Embryonic facial prominence (tissue), 1 donor: ENCODE measurements at regions not wholly inside any gene's neighbourhood (a gene's known extent, or its start where the extent isn't known, plus 50 kb on each side); places are given as distances from the start of the nearest gene placed in this dataset.

Experiments used
- DNase-seq: peaks from one replicate; pipeline ENCODE4 v3.0.0-alpha.2; 2016; ENCODE audit errors: extremely low spot score

GRCh38 chr11:45518141-45518832 is 147.1 kb downstream of the CHST1 start:
- DNase-seq: no peak

DNA sequence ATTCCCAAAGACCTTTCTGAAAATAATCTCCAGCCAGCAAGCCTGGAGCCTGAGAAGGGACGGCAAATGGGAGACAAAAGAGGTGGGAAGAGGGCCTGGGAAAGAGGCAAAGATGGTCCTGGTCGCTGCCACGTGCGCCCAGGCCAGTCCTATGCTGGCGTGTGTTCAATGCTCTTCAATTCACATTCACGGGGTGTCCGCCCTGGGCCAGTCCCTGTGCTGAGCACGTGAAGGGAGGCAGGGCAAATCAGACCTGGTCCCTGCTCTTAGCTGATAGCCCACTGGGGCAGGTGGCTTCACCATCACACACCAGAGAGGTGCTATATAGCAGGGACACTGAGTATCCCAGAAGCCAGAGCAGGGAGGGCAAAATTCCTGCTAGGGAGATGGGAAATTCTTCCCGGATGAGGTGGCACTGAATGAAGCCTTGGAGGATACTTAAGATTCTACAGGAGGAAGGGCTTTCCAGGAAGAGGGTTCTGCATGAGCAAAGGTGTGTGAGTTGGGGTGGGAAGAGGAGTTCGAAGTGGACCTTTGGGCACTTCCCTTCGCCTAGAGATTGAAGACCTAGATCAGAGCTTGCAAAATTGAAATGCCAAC is 148.2 kb downstream of the CHST1 start:
- DNase-seq: no peak

DNA sequence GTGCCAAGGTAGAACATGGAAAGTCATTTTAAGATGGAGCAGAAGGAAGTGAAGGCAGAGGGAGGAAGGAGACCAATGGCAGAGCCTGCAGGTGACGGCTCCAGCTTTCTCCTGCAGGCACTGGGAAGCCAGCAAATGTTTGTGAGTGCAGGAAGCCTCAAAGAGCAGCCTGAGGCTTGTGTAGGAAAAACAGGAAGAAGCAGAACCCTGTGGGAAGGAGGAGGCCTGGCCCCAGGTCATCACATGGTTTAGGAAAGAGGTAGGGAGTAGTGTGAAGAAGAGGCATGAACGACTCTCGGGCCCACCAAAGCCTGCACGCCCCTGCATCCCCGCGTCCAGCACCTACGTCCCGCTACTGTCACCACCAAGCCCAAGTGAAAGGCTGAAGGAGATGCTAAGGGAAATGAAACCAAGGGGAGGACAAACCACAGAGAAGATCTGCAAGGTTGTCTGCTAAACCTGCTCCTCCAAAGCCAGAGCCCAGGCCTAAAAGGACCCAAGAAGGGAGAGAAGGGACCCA is 151.5 kb downstream of the CHST1 start:
- DNase-seq: no peak

DNA sequence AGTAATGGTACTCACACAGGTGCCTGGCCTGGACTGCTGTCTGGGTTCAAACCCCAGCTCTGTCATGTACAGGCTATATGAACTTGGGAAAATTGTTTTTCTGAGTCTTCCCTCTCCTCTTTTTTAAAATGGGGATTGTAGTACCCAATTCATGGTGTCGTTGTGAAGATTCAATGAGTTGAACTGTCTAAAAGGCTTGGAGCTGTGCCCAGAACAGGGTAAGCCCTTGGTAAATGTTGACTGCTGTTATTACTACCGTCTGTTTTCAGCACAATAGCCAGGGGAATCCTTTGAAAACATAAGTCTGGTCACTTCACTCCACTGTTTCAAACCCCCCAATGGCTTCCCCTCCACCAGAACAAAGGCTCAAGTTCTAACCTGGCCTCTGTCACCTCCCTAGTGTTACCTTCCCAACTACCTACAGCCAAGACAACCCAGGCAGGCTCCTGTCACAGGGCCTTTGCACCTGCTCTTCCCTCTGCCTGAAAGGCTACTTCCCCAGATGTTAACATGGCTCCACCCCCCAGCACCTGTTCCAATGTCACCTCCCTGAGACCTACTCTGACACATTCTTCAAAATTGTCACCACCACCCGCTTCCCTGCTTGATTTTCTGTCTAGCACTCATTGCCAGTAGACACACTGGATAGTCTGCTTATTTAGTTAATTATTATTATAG is 152.8 kb downstream of the CHST1 start:
- DNase-seq: no peak

- no peak for DNase-seq
These were observed 153.9 kb downstream of the CHST1 start for GRCh38 chr11:45511566-45511965.

- DNase-seq: no peak
These were observed 157.5 kb downstream of the CHST1 start for GRCh38 chr11:45507916-45508315.

DNA sequence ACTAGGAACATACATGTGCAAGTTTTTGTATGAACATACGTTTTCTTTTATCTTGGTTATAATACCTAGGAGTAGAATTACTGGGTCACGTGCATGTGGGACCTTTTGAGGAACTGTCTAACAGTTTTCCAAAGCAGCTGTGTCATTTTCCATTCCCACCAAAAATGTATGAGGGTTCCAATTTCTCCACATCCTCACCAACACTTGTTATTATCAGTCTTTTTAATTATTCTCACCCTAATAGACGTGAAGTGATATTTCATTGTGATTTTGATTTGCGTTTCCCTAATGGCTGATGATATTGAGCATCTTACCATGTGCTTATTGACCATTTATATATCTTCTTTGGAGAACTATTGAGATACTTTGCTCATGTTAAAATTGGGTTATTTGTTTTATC is 162.1 kb downstream of the CHST1 start:
- no peak for DNase-seq

GRCh38 chr11:45502226-45502545 is 163.2 kb downstream of the CHST1 start:
- no peak for DNase-seq

GRCh38 chr11:45501392-45502225 is 163.8 kb downstream of the CHST1 start:
- DNase-seq: peak; percentile 13

- DNase-seq: no peak
These were observed 165.0 kb downstream of the CHST1 start for GRCh38 chr11:45500451-45500850.

GRCh38 chr11:45494738-45495137 is 170.7 kb downstream of the CHST1 start:
- no peak for DNase-seq

GRCh38 chr11:45489281-45489905 is 176.0 kb downstream of the CHST1 start:
- no peak for DNase-seq

GRCh38 chr11:45486461-45486860 is 179.0 kb downstream of the CHST1 start:
- no peak for DNase-seq

DNA sequence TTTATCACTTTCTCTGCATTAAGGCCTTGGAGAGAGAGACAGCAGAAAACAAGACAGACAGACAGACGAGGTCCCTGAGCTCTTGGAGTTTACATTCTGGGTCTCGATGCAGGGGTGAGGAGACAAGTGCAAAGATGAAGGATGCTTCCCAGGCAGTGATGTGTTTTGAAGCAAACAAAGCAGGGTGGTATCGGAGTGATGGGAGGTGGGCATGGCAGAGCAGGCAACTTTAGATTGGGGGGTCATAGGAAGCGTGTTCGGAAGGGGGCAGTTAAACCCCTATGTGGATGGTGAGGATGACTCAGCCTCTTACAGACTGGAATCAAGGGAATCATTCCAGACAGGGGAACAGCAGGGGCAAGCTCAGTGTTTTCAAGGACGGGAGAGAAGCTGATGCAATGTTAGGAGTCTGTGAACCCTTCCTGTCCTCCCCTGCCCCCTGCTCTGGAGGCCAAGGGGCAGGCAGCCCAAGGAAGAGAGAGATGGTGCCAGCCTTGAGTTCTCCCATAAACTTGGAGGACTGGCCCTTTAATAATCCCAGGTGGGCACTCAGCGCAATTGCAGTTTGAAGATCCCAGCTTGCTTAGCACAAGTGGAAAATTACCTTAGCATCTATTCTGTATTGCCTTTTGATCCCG is 180.2 kb downstream of the CHST1 start:
- no peak for DNase-seq

GRCh38 chr11:45484326-45484883 is 181.0 kb downstream of the CHST1 start:
- no peak for DNase-seq

GRCh38 chr11:45483416-45483815 is 182.0 kb downstream of the CHST1 start:
- DNase-seq: no peak

DNA sequence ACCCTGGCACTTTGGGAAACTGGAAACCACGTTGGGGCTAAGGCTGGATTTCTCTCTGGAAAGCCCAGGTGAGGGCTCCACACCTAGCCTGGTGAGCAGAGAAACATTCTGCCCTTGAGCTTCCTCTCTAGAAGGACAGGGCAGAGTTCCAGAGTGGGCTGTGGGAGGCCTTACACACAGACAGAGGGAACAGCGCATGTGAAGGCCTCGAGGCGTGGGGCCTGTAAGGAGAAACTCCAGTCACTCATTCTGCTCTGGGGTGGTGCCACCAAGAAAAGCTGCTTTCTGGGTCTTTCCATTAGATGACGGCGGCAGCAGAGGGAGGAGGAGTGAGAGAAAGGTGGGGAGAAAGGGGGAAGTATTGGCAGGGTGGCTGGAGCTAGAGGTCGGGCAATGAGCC is 183.1 kb downstream of the CHST1 start:
- DNase-seq: no peak

DNA sequence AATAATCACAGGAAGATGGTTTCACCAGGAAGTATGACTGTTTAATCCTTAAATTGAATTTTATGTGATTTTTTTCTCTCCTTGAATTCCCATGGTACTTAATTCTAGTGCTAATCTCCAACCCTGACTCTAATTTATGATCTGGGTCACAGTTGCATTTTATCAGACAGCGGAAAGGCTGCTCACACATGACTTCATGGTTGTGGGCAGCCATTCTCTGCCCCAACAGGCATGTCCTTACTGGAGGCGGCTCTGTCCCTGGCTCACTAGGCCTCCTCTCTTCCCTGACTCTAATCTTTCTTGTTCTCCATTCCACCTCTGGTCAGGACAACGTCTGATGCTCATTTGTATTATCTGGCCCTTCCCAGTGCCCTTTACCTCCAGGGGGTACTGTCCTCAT is 184.4 kb downstream of the CHST1 start:
- DNase-seq: no peak

DNA sequence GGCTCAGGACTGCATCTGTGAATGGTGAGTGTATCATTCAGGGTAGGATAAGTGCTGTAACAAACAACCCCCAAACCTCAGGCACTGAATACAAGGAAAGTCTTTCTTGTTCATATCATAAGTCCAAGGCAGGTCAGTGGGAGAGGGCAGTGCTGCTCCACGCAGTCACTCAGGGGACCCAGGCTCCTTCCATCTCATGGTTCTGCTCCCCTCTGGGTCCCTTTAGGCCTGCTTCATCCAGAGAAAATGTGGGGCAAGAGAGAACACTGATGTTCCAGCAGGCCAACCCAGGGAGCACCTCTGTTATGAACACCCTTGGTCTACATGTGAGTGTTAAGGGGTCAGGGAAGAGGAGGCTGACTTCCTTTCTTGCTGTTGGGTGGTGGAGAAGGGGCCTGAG is 187.8 kb downstream of the CHST1 start:
- no peak for DNase-seq

GRCh38 chr11:45476126-45476525 is 189.3 kb downstream of the CHST1 start:
- no peak for DNase-seq

DNA sequence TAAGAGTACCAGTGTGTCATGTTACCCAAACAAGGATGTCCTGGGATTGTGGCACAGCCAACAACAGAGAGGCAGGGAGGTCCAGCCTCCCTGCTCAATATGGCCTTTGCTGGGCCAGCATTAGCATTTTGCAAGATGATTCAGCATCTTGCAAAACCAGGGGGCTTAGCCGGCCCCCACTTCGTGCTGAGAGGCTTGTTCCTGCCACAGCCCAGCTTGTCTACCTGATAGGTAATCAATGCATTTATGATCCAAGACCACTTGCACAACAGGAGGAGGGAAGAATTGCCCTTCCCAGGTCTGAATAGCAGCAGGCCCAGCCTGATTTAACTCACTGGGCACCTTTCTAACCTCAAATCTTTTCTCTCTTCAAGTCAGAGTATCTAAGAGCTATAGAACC is 189.0 kb upstream of the SYT13 start:
- DNase-seq: no peak
